SH-SY5Y (cell line): ENCODE measurements at regions not wholly inside any gene's neighbourhood (a gene's known extent, or its start where the extent isn't known, plus 50 kb on each side); places are given as distances from the start of the nearest gene placed in this dataset.

Source experiments
- GATA2 ChIP-seq: IDR thresholded peaks from 2 replicates; pipeline ENCODE4 v1.6.1; 2011; ENCODE audit warnings: mild to moderate bottlenecking, low read depth, low read length
- GATA3 ChIP-seq: IDR thresholded peaks from 2 replicates; pipeline ENCODE4 v1.6.1; 2011; ENCODE audit warnings: low read depth, mild to moderate bottlenecking, low read length, moderate library complexity

DNA sequence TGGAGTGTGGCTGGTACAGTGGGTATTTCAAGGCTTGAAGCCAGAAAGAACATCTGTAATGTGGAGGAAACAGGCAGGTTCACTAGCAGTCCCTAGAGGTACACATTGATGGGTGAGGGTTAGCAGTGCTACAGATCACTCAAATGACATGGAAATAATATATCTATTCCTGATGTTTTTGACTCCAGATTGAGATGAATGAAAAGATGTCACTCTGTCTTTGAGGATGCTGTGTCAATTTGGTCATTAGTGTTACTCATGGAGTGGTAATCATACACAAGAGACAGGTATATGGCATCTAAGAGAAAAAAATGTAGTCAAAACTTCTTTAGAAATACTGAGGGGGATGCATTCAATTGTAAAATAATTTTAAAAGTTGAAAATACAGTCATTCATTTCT is 135.1 kb downstream of the ZIC1 start:
- TF ChIP-seq GATA2 = no peak
- no peak for TF ChIP-seq GATA3

DNA sequence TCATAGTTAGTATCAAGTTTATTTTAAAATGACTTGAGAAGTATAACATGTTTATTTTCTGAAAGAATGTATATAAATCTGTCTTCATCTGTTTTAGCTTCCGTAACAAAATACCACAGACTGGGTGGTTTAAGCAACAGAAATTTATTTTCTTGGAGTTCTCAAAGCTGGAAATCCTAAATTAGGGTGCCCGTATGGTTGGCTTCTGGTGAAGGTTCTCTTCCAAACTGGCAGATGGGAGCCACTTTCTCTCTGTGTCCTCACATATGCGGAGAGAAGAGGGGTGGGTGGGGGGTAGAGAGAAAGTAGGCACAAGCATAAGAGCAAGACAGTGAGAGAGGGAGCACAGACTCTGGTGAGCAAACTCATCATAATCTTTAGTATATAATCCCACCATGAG is 142.3 kb downstream of the ZIC1 start:
- no peak for TF ChIP-seq GATA3
- no peak for TF ChIP-seq GATA2

DNA sequence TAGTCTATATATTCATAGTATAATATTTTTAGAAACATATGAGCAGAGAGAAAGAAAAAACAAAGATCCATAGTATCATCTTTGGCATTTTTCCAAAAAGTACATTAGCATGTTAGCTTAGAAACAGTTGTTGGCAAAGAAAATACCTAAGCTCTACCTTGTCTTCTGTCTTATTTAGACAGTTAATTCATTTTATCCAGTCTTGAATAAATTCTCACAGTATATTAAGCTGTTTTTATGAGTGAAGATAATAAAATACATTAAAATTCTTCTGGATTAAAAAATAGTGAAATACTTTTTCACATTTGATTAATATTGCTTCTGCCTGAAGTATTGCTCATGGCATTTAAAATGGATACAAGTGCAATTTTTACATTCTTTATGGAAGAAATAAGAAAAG is 145.2 kb downstream of the ZIC1 start:
- no peak for TF ChIP-seq GATA2
- no peak for TF ChIP-seq GATA3

DNA sequence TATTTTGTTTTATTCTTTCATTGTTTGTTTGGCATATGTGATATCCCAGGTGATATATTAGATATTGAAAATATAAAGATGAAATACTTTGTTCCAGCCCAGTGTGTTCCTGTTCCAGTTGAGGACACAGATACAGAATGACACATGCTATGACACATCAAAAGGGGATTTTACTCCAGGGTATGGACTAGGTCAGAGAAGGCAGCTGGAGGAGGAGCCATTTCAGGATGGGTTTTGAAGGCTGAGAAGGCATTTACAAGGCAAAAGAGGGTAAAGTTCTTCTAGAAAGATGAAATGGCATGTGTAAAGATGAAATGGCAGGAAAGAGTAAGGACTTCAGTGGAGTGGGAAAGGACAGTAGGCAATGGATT is 163.8 kb downstream of the ZIC1 start:
- TF ChIP-seq GATA2 = no peak
- no peak for TF ChIP-seq GATA3

DNA sequence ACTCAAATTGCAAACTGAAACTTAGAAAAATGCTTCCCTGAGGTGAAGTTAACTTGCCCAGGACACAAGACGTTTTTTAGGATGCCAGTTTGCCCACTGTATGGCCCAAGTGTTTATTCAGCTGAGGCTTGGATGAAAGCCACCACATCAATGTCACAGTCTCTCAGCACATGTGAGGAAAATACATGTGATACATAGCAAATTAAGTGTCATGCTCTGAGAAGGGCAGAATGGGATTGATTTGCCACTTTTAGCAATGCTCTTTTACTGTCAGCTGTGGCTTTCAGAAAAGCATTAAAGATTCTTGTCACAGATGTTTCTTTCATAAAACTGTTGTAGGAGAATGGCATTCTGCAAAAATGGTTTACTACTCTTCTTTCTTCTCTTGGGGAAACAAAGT is 165.5 kb downstream of the ZIC1 start:
- no peak for TF ChIP-seq GATA3
- no peak for TF ChIP-seq GATA2

DNA sequence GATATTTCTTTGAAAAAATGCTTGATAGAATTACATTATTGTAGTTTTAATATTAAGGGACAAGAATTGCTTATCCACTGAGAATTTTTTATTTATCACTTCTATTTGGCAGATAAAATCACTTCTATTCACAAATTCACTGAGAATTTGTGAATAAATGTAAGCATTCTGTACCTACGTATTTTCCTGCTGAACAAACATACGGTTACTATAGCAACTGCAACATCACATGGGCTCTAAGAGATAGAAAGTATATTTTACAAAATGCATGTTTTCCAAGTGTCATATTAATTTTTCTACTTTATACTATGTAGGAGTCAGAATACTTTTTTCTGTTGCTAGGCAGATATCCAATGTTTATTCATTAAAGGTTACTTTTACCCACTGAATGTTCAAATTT is 166.2 kb downstream of the ZIC1 start:
- no peak for TF ChIP-seq GATA3
- no peak for TF ChIP-seq GATA2

DNA sequence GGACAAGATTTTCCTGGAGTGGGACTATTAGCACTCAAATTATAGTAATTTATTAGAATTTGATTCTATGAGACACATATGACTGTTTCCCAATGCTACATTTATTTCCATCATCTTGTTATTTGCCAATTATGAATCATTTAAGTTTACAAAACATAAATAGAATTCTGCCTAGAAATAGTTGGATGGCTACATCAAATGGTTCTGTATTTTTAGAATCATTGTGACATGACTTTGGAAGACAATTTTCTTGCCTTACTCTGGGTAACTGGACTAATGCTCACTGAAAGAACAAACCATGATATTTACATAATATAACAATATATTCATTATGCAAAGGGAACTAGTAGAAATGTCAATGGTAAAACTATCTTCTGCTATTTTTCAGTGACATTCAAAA is 173.5 kb downstream of the ZIC1 start:
- TF ChIP-seq GATA2 = no peak
- TF ChIP-seq GATA3 = no peak

DNA sequence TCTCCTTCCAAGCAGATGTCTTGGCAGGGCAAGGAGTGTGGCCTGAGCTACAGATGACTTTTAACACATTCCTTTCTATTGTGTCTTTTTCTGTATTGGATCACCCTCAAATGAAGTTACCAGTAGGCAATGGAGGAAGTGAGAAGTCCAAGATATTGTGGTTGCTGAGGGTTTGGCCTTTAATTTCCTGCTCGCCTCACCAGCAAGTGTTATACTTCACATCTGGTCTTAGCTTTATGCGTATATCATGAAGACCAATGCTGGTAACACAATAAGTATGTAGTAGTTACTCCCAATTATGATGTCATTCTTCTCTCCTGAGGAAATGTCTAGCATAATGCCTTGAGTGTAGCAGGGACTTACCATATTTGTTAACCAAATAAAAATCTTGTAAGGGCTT is 179.9 kb downstream of the ZIC1 start:
- TF ChIP-seq GATA3 (no peak), GATA2 (no peak)

DNA sequence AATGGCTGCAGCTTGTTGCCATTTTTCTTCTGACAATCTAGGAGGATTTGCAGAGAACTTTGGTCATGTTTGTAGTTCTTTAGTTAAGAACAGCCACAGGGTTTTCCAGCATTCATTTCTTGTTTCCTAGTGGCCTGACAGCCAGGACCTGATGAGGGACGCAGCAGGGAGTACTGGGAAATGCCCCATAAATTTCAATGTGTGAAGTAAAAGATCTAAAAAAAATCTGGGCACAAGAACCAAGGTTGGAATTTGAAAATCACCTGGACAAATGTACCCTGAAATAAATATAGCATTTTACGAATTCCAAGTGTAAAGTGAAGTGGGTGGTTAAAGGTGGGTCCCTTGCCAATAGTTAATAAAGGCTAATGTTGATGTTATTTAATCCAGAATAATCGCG is 195.0 kb downstream of the ZIC1 start:
- no peak for TF ChIP-seq GATA3
- TF ChIP-seq GATA2 = no peak

DNA sequence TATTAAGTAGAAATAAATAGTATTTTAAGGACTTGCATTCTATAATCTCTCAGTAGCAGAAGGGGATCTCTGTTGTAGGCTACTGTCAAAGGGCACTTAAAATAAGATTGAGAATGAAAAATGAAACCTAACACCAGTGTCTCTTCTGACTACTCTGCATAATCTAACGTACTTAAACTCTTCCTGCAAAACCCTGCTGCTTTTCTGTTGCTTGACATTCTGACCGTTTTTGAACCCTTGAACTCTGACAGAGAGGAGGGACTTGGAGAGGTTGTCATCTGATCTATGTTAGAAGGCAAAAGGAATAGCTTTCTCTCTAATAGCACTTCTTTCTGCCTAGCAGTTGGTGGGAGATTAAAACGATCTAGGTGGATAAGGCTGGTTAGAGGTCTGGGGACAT is 204.6 kb downstream of the ZIC1 start:
- no peak for TF ChIP-seq GATA3
- no peak for TF ChIP-seq GATA2

DNA sequence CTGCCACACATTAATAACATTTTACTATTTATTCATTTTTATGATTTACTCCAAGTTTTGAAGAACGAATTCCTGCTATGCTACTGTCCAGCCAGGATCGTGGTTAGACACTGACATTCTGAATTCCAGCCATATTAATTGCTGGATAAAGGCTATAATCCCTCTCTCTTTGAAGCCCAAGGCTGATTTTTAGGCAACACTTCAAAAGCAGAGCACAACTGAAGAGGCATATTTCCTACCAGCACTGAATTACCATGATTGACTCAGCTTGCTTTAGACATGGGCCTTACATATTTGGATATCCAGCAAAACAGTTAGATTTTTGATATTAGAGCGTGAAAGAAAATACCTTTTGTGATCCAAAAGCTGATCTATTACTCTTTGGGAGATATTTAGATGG is 205.0 kb downstream of the ZIC1 start:
- TF ChIP-seq GATA2 (no peak), GATA3 (no peak)

DNA sequence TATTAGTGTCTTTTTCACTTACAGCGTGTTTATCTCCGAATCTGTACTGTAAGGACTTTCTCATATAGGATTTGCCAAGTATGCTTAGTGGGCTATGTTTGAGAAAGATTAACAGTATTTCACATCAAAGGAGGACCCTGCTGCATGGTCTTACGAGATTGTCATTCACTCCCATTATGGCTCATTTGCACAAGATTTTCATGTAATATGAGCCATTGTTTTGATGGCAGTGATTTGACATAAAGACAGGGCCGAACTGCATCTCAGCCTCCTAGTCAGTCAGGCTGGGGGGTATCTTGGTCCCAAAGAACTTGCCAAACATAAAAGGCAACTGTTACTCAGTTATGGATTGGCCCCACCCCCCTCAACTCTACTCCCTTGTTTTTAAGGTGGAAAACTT is 205.9 kb downstream of the ZIC1 start:
- no peak for TF ChIP-seq GATA3
- no peak for TF ChIP-seq GATA2

DNA sequence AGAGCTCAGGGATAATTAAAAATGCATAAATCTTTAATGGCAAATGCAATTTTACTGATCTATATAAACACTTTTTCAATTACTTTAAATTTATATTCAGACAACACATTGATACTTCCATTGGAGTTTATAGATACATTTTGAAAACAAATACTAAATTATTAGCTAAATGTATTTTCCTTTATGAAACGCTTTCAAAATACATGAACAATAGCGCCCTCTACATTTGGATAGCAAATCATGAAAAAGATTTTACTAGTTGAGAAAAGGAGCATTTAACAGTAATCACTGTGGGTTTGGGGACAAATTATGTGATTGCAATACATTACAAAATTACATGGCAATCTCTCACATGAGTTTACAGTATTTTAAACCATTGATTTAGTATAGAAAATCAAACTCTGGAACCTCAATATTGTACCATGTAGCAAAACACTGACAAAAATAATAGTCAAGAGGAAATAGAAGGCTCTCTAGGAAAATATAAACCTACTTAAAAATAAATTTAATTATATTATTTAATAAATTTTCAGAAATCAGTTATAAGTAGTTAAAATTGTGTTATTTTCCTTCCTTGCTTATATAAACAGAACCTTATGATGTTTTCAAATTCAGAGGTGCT is 207.9 kb downstream of the ZIC1 start:
- TF ChIP-seq GATA2 (no peak), GATA3 (no peak)

DNA sequence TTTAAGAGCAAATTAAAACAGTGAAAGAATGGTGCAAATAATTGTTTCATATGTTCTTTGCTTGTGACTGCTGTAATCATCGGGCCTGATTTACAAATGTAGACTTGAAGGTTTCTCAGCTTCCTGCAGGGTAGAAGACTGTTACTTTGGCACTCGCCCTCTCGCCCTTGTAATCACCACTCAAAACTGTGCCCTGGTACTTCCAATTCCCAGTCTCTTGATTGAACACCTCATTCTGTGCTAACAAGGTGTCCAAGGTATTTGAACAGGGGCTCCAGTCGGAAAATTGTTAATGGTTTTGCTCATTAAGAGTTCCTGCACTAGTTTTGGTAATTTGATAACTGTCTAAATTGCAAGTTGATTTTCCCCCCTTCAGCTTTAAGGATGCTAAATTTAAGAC is 209.5 kb downstream of the ZIC1 start:
- no peak for TF ChIP-seq GATA3
- TF ChIP-seq GATA2 = no peak

DNA sequence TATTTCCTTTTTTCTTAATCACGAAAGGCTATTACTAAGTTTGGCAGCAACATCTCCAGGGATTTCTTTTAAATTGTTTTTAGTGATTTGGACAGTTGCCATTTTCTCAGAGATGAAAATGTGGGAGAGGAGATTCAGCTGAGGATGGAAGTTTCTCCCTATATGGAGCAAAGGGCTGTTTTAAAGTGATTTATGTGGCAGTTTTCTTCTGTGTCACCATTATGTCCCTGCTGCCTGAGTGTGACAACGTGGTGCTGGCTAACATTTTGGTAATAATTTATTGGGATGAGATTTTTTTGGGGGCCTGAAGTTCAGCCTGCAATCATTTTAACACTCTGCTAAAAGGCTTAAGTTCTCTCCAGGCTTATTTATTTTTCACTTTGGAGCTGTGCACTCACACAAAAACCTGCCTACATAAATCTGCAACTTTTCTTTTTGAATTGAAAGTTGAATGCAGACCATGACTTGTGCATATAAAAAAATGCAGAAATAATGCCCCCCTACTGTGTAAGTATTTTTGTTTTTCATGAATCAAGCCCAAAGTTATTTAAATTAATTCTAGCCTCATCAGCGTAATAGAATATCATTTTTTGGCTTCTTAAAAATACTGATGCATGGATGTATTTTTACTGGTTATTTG is 210.9 kb downstream of the ZIC1 start:
- no peak for TF ChIP-seq GATA3
- no peak for TF ChIP-seq GATA2

DNA sequence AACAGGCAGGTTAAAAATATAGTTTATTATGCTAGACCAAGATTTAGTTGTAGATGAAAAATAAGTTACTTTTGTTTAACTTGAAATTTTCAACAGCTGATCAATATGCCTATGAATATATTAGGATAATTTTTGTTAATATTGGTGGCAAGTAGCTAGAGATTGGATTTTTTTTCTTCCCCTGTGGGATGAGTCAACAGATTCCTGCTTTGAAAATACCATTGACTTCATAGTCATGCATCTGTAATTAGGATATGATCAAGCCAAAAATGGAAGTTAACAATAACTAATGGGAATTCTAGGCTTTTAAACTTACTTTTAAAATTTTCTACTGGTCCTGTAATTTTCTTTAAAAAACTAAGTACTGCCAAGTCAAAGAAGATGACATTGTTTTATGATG is 211.7 kb downstream of the ZIC1 start:
- TF ChIP-seq GATA2 (no peak), GATA3 (no peak)
